HG03045 (cell line): ENCODE measurements at regions not wholly inside any gene's neighbourhood (a gene's known extent, or its start where the extent isn't known, plus 50 kb on each side); places are given as distances from the start of the nearest gene placed in this dataset.

Experiments
- ATAC-seq: cut with Tn5 transposase; IDR thresholded peaks from one replicate; pipeline ENCODE4 v1.9.1; 2021; ENCODE audit warnings: mild to moderate bottlenecking, moderate library complexity; ENCODE audit not compliant: unreplicated experiment

DNA sequence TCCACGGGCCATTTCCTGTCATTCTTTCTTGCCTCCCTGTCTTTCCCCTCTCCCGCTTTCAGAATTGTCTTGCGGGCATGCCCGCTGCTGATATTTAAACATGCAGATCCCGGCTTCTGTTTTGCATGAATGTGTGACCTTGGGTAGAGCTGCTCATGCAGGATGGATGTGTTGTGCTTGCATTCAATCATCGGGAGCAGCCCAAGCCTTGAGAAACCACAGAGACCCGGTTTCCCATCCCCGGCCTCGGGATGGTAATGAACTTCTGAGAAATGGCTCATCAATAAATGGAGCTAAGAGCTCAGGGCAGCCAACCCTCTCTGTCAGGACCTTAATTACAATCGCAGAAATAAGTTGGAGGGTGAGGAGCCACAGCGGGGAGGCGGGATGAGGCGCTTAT, 303.7 kb upstream of the TNRC6C start:
- no peak for ATAC-seq

DNA sequence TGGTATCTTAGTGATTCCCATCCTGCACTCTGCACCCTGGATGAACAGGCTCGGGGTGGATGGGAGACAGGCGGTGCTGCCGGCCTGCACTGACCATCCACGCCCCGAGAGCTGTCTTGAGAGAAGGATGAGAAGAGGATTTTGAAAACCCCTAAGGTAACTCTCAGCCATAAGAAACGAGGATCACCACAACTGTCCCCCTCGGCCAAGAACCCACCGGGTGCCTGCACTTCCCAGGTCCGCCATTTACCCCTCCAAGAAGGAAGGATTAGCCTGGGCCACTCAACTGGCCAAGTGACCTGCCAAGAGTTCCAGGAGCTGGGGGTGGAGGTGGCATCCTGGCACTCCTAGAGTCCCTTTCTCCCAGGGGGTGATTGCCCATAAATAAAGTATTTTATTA, 302.4 kb upstream of the TNRC6C start:
- ATAC-seq: no peak

DNA sequence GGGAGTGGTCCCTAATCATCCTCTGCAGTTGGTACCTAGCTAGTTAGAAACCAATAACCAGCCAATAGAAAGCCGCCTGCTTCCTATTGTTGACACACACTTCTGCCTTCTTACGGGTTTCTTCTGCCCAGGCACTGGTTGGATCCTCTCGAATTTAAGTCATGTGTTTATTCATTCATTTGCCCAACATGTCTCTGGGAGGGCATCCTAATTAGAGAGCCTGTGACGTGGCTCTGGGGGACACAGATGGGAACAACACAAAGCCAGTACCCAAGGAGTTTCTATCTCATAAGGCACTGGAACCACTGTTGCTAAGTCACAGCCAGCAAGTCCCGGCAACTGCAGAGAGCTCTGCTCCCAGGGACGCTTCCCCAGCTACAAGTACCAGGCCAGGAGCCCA, 300.7 kb upstream of the TNRC6C start:
- ATAC-seq: no peak

DNA sequence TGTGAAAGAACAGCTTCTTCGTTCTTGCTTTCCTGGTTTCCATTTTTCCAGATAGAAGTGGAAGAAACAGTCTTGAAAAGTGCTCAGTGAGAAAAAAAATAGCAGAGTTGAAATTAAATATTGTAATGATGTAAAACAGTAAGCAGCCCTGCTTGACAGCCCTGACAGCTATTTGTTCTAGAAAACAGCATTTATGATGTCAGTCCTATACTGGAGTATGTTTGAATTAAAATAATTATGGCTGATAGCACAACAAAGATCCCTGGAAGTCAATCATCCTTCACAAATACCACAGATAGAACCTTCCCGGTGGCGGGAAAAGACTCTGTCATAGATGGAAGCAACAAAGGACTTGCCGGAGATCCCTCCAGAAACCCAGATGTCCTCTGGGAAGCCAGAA, 298.0 kb upstream of the TNRC6C start:
- no peak for ATAC-seq

DNA sequence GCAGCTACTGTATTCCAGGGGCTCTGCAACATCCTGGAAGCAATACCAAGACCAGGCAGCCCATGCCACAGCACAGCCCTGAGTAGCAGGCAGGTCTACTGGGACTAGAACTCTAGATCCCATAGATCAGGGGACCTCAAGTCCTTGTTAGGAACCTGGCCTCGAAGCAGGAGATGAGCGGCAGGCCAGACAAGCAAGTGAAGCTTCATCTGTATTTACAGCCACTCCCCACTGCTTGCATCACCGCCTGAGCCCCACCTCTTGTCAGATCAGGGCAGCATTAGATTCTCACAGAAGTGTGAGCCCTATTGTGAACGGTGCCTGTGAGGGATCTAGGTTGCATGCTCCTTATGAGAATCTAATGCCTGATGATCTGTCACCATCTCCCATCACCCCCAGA, 295.7 kb upstream of the TNRC6C start:
- no peak for ATAC-seq

DNA sequence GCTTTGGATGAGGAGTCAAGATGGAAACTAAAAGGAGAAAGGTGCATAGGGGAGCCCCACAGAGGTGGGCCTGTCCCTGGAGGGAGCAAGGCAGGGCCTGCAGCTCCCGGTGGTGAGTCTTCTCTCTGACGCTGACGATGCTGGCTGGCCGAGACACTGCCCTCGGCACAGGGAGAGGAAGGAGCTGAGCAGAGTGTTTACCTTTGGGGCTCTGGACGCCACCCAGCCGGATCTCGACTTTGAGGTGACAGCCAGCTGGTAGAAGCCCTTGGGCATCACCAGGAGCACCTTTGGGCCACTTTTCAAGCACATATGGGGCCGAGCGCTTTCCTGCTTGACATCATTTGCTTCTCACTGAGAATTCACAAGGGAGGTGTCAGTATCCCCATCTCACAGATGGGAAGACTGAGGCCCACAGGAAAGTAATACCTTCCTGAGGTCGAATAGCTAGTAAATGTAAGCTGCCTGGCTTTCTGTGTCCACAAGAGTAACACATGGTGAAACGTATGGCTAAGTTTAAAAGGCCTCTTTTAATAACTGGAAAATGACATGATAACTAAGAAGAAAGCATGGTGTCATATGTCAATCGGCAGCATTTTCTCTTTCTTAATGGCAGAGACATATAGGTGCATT, 294.3 kb upstream of the TNRC6C start:
- ATAC-seq: no peak

GRCh38 chr17:77665833-77666232, 292.7 kb upstream of the TNRC6C start:
- no peak for ATAC-seq

GRCh38 chr17:77666462-77666861, 292.0 kb upstream of the TNRC6C start:
- no peak for ATAC-seq

- ATAC-seq: no peak
Measured at GRCh38 chr17:77666881-77667395, 291.6 kb upstream of the TNRC6C start.

GRCh38 chr17:77667478-77667877, 291.0 kb upstream of the TNRC6C start:
- ATAC-seq: no peak

DNA sequence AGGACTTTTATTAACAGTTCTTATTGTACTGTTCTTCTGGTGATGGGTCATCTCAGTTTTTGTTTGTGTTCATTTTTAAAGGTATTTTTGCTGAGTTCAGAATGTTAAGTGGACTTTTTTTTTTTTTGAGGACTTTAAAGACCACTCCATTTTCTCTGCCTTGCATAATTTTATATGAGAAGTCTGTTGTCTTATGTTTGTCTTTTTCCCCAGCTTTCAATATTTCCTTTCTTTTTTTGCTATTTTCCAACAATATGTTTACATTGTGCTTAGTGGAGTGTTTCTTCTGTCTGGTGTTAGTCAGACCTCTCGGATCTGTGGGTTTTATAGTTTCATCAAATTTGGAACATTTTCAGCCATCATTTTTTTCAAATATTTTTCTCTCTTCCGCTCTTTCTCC, 290.0 kb upstream of the TNRC6C start:
- ATAC-seq: no peak

GRCh38 chr17:77670173-77670572, 288.3 kb upstream of the TNRC6C start:
- ATAC-seq: no peak

DNA sequence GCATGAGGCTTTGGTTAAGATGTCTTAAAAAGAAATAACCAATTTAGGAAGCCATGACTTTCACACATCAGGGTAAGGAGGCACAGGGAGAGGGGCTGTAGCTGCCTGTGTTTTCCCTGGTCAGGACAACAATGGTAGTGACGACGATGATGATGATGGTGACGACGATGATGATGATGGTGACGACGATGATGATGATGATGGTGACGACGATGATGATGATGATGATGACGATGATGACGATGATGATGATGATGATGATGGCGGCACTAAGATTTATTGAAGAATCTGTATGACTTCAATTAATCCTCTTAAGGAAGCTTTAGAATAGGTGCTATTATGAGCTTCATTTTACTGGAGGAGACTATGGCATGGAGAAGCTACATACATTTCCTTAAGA, 284.1 kb upstream of the TNRC6C start:
- no peak for ATAC-seq

- no peak for ATAC-seq
Measured at GRCh38 chr17:77675411-77675810, 283.1 kb upstream of the TNRC6C start.

GRCh38 chr17:77675816-77676215, 282.7 kb upstream of the TNRC6C start:
- ATAC-seq: no peak

DNA sequence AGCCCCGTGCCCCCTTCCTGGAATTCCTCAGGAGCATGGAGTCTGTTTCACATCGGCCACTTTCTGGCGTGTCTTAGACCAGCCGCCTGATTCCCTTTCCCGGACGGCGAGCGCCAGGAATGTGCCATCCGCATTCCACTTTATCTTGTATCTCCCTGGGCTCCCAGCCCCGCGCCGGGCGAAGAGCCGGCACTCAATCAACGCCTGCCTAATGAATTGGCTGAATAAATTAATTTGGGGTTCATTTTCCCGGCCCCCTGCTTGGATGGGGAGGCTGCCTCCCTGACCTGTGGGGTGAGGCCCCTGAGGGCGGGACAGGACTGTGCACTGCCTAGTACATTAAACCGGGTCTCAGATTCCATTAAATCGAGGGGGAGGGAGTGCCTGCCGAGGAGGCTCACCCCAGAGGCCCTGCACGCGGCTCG, 282.3 kb upstream of the TNRC6C start:
- ATAC-seq: no peak

GRCh38 chr17:77677211-77677610, 281.3 kb upstream of the TNRC6C start:
- no peak for ATAC-seq

DNA sequence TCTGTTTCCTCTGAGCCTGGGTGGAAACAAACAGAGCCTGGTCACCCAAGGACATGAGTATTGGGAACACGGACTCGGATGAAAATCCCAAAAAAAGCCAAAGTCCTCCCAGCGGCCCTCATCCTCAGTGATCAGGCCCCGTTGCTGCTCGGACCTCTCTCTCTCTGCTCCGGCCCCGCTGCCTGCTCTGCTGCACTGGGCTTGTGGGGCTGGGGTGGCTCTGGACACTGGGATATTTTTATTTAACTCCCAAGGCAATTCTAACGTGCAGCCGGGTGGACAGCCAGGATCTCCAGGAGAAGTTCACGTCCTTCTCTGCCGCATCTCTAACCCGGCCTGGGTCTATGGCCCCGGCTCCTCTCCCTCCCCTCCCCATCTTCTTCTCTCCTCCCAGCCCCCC, 280.9 kb upstream of the TNRC6C start:
- no peak for ATAC-seq

GRCh38 chr17:77679589-77679988, 278.9 kb upstream of the TNRC6C start:
- no peak for ATAC-seq

- ATAC-seq: no peak
Measured at GRCh38 chr17:77681861-77682260, 276.6 kb upstream of the TNRC6C start.

- ATAC-seq: no peak
Measured at GRCh38 chr17:77684803-77685798, 273.4 kb upstream of the TNRC6C start.

GRCh38 chr17:77685881-77686486, 272.5 kb upstream of the TNRC6C start:
- no peak for ATAC-seq
